Vagina (tissue), 2 donors: ENCODE measurements at regions not wholly inside any gene's neighbourhood (a gene's known extent, or its start where the extent isn't known, plus 50 kb on each side); places are given as distances from the start of the nearest gene placed in this dataset.

ENCODE experiments used
- POLR2AphosphoS5 ChIP-seq, 2 donors: sonication (generic); formaldehyde crosslinking; IDR thresholded peaks; one replicate each; pipeline ENCODE4 v1.9.0; 2017; ENCODE audit warnings: antibody characterized with exemption in 2 of 2, mild to moderate bottlenecking in 2 of 2, low read depth in 1 of 2; ENCODE audit not compliant: insufficient read depth in 1 of 2
- TF ChIP-seq, protein P1 (sequence below), 3 experiments: fragments of 450-650 bp in 2 of 3; fragments of 200-600 bp in 1 of 3; sonication (generic) in 1 of 3; IDR thresholded peaks; one replicate each; pipeline ENCODE4 v1.5.1; 2017 to 2019; ENCODE audit warnings: antibody characterized with exemption in 3 of 3, mild to moderate bottlenecking in 2 of 3, moderate library complexity in 2 of 3

DNA sequence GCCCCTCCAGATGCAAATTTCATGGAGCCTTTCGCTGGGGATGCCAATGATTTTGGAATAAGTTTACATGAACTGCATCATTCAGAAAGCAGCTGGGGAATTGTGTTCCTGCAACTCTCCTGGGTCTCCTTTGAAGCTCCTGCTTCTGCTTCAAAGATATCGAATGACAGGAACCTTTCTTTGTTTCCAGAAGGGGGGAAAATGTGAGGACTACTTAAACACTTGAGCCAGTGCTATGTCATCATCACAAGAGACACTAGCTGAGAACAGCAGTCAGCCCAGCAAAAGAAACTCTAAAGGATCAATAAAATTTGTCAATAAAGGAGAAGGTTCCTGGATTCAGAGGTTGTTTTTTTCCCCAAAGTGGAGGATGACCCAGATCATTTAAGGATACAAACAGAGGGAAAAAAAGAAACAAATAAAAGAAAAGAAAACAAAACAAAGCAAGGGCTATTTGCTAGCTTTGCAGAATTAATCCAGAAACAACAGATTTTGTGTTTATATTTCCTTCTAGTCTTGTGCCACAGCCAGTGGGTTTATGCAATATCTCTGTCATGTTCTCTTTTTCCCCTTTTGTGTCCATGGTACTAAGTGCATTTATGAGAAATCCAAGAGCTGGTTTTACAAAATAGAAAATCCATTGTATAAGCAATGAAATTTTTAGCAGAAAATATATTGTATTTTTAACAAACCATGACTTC, 463.7 kb downstream of the CDH2 start:
- TF ChIP-seq, protein P1, sequence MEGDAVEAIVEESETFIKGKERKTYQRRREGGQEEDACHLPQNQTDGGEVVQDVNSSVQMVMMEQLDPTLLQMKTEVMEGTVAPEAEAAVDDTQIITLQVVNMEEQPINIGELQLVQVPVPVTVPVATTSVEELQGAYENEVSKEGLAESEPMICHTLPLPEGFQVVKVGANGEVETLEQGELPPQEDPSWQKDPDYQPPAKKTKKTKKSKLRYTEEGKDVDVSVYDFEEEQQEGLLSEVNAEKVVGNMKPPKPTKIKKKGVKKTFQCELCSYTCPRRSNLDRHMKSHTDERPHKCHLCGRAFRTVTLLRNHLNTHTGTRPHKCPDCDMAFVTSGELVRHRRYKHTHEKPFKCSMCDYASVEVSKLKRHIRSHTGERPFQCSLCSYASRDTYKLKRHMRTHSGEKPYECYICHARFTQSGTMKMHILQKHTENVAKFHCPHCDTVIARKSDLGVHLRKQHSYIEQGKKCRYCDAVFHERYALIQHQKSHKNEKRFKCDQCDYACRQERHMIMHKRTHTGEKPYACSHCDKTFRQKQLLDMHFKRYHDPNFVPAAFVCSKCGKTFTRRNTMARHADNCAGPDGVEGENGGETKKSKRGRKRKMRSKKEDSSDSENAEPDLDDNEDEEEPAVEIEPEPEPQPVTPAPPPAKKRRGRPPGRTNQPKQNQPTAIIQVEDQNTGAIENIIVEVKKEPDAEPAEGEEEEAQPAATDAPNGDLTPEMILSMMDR (IDR thresholded peaks at IDR 0.05), result no peak
- TF ChIP-seq POLR2AphosphoS5 (IDR thresholded peaks at IDR 0.05; ENCODE audit: insufficient read depth in 1 of 2, low read depth in 1 of 2), result no peak
